K562 (cell line): ENCODE measurements at regions not wholly inside any gene's neighbourhood (a gene's known extent, or its start where the extent isn't known, plus 50 kb on each side); places are given as distances from the start of the nearest gene placed in this dataset.

Experiments
- ATAC-seq: fragments of 200-7000 bp; cut with Tn5 transposase; 3 replicates; pipeline ENCODE4 v1.9.1; 2020; ENCODE audit warnings: moderate library complexity
- BruUV-seq: library from RNA; stranded (reverse); fragments of 400-500 nt; replicated peaks from 2 replicates; lab custom pipeline; 2021; lab: Mats Ljungman, UMichigan
- CTCF ChIA-PET: fragments of 300-600 bp; formaldehyde crosslinking; extraction: SDS; loops from one replicate; lab custom pipeline; 2021; ENCODE audit warnings: low intra/inter-chr PET ratio; lab: Yijun Ruan, JAX
- POLR2A ChIA-PET: fragments of 300-600, 350-650 bp; sonication (Branson Sonifier 250); formaldehyde crosslinking; extraction: SDS; loops from one replicate; lab custom pipeline; 2021; ENCODE audit warnings: antibody characterized with exemption, inconsistent platforms; lab: Yijun Ruan, JAX
- DNase-seq, 4 experiments: peaks; one replicate each; pipeline versions ENCODE4 v3.0.0 to v3.0.0-alpha.2; 2011 to 2018; ENCODE audit warnings: low spot score in 3 of 4, mixed read lengths in 3 of 4; ENCODE audit errors: extremely low read depth in 1 of 4
- FAIRE-seq: peaks from 2 replicates; lab custom pipeline; 2011; peaks lifted over from hg19 to GRCh38; lab: Jason Lieb, UNC
- H2AFZ ChIP-seq: 2 replicates; pipeline ENCODE4 v1.6.0; 2011; ENCODE audit warnings: low read depth, low read length, control low read depth, inconsistent platforms
- H3K27ac ChIP-seq: fragments of 200-600 bp; 3 replicates; pipeline ENCODE4 v1.8.0; 2011; ENCODE audit warnings: low read depth, mild to moderate bottlenecking, control low read depth, inconsistent platforms, low read length, moderate library complexity, mixed read lengths; ENCODE audit errors: extremely low read depth
- H3K27me3 ChIP-seq, 2 experiments: fragments of 300-600 bp in 1 of 2; 2 replicates in 1 of 2; 3 replicates in 1 of 2; pipeline versions ENCODE4 v1.6.0 to v1.8.0; 2011; ENCODE audit warnings: inconsistent platforms in 2 of 2, low read length in 2 of 2, mild to moderate bottlenecking in 1 of 2, mixed read lengths in 1 of 2, moderate library complexity in 1 of 2; ENCODE audit not compliant: control insufficient read depth in 2 of 2, insufficient read depth in 2 of 2
- H3K36me3 ChIP-seq: fragments of 300-600 bp; 3 replicates; pipeline ENCODE4 v1.8.0; 2011; ENCODE audit warnings: mild to moderate bottlenecking, low read length, inconsistent platforms; ENCODE audit not compliant: control insufficient read depth, insufficient read depth
- H3K4me1 ChIP-seq, 2 experiments: fragments of 200-600 bp in 1 of 2; replicated peaks in 1 of 2; 2 replicates in 1 of 2; 3 replicates in 1 of 2; pipeline versions ENCODE4 v1.5.1 to v1.8.0; 2011; ENCODE audit warnings: inconsistent platforms in 2 of 2, low read length in 2 of 2, mild to moderate bottlenecking in 1 of 2, mixed read lengths in 1 of 2, moderate library complexity in 1 of 2; ENCODE audit not compliant: control insufficient read depth in 2 of 2, insufficient read depth in 2 of 2
- H3K4me2 ChIP-seq: 2 replicates; pipeline ENCODE4 v1.6.1; 2011; ENCODE audit warnings: low read length, control low read depth, inconsistent platforms, mixed read lengths; ENCODE audit not compliant: insufficient read depth
- H3K4me3 ChIP-seq: fragments of 200-600 bp; sonication (generic), shearing (Covaris generic); 2 replicates; pipeline ENCODE4 v1.5.1; 2016; ENCODE audit warnings: control low read depth, inconsistent platforms
- H3K79me2 ChIP-seq: fragments of 200-600 bp; 3 replicates; pipeline ENCODE4 v1.8.0; 2011; ENCODE audit warnings: low read length, inconsistent platforms; ENCODE audit not compliant: control insufficient read depth, insufficient read depth
- H3K9ac ChIP-seq, 2 experiments: 2 replicates each; pipeline versions ENCODE4 v1.6.0 to v1.6.1; 2011; ENCODE audit warnings: low read depth in 2 of 2, low read length in 2 of 2, control low read depth in 1 of 2, inconsistent platforms in 1 of 2, mild to moderate bottlenecking in 1 of 2, mixed read lengths in 1 of 2; ENCODE audit not compliant: insufficient read depth in 1 of 2
- H3K9me1 ChIP-seq: one replicate; pipeline ENCODE4 v1.6.0; 2011; ENCODE audit warnings: inconsistent platforms, mild to moderate bottlenecking, low read length, moderate library complexity; ENCODE audit not compliant: control insufficient read depth, insufficient read depth
- H3K9me3 ChIP-seq: replicated peaks from 2 replicates; pipeline ENCODE4 v1.5.1; 2011; ENCODE audit warnings: low read depth, low read length, inconsistent platforms; ENCODE audit not compliant: control insufficient read depth, insufficient read depth
- H4K20me1 ChIP-seq: replicated peaks from 2 replicates; pipeline ENCODE4 v1.6.1; 2011; ENCODE audit warnings: low read length, inconsistent platforms, mixed read lengths; ENCODE audit not compliant: control insufficient read depth, insufficient read depth
- AFF1 ChIP-seq, 2 experiments: fragments of 450-650 bp; IDR thresholded peaks; 2 replicates each; pipeline ENCODE4 v1.6.1; 2018; ENCODE audit warnings: mild to moderate bottlenecking in 2 of 2, low read depth in 1 of 2; ENCODE audit not compliant: partially characterized antibody in 2 of 2
- TFE3 ChIP-seq: fragments of 450-650 bp; formaldehyde crosslinking; IDR thresholded peaks from 2 replicates; pipeline ENCODE4 v1.4.0; 2020; ENCODE audit warnings: mild to moderate bottlenecking, mixed read lengths
- WGBS: fragments of 100-300 bp; shearing (Covaris generic); methylation state at CpG from one replicate; pipeline ENCODE4 v1.1.6; 2016; ENCODE audit warnings: low coverage, mixed read lengths; ENCODE audit not compliant: insufficient coverage; ENCODE audit errors: missing lambda C conversion rate; 5-methylcytosine and 5-hydroxymethylcytosine counted together
- in situ Hi-C: fragments of 300-500 bp; cut with MboI; formaldehyde crosslinking; loops from 4 replicates; pipeline ENCODE4 v1.15.0; 2018; ENCODE audit warnings: inconsistent platforms, mixed read lengths
- intact Hi-C: fragments of 100-400 bp; cut with micrococcal nuclease; formaldehyde crosslinking; loops from 2 replicates; pipeline ENCODE4 v1.14.2; 2022

GRCh38 chr11:87724358-87724757 is 450.9 kb downstream of the RAB38 start:
- Histone ChIP-seq H3K9ac (no peak overlapping the region), H3K4me1 (no peaks in the 10 kb centered on the region), H3K79me2 (no peaks in the 10 kb centered on the region), H3K27me3 (no peaks in the 10 kb centered on the region), H3K27ac (no peak overlapping the region), H3K9me1 (no peaks in the 10 kb centered on the region), H2AFZ (no peak overlapping the region), H3K4me3 (no peak overlapping the region), H4K20me1 (no peaks in the 10 kb centered on the region), H3K4me2 (no peak overlapping the region), H3K9me3 (no peaks in the 10 kb centered on the region), H3K36me3 (no peaks in the 10 kb centered on the region)
- CTCF ChIA-PET, result no interaction called here
- in situ Hi-C loops (no loop called here), intact Hi-C loops (no loop called here)
- 6% methylated on average over 1 of the region's 1 CpG for WGBS
- FAIRE-seq (no peak), DNase-seq (no peak), ATAC-seq (no peak)
- POLR2A ChIA-PET, result no interaction called here
- peak; percentile 58 for TF ChIP-seq TFE3 (CRISPR knock-in tag)
- no peak for TF ChIP-seq AFF1 (IDR thresholded peaks at IDR 0.05; ENCODE audit: low read depth in 1 of 2, partially characterized antibody in 2 of 2)
- BruUV-seq, result no TSS peak
